GM21576 (cell line): ENCODE measurements at regions not wholly inside any gene's neighbourhood (a gene's known extent, or its start where the extent isn't known, plus 50 kb on each side); places are given as distances from the start of the nearest gene placed in this dataset.
"Not testable (repeated sequence)": the region's sequence is repeated elsewhere in the genome, so short reads cannot be mapped to it uniquely, and the experiment has no call there.

Experiments used
- ATAC-seq: cut with Tn5 transposase; IDR thresholded peaks from one replicate; pipeline ENCODE4 v1.9.1; 2021; ENCODE audit warnings: mild to moderate bottlenecking, moderate library complexity; ENCODE audit not compliant: unreplicated experiment

GRCh38 chr6:85772641-85773040, 130.0 kb upstream of the SYNCRIP start:
- no peak for ATAC-seq

GRCh38 chr6:85771925-85772430, 129.3 kb upstream of the SYNCRIP start:
- ATAC-seq = no peak

GRCh38 chr6:85771455-85771854, 128.8 kb upstream of the SYNCRIP start:
- no peak for ATAC-seq

GRCh38 chr6:85764844-85765243, 122.2 kb upstream of the SYNCRIP start:
- ATAC-seq = no peak

- ATAC-seq = no peak
These were observed 114.3 kb upstream of the SYNCRIP start for GRCh38 chr6:85756982-85757381.

- ATAC-seq = no peak
These were observed 112.2 kb upstream of the SYNCRIP start for GRCh38 chr6:85754894-85755293.

GRCh38 chr6:85752602-85753001, 109.9 kb upstream of the SYNCRIP start:
- ATAC-seq = no peak

GRCh38 chr6:85751374-85752055, 108.8 kb upstream of the SYNCRIP start:
- no peak for ATAC-seq

- not testable (repeated sequence) for ATAC-seq
These were observed 107.5 kb upstream of the SYNCRIP start for GRCh38 chr6:85750146-85750545.

- no peak for ATAC-seq
These were observed 106.5 kb upstream of the SYNCRIP start for GRCh38 chr6:85749236-85749635.

GRCh38 chr6:85747666-85748065, 105.0 kb upstream of the SYNCRIP start:
- no peak for ATAC-seq

GRCh38 chr6:85747093-85747492, 104.4 kb upstream of the SYNCRIP start:
- ATAC-seq = no peak

GRCh38 chr6:85744433-85744970, 101.8 kb upstream of the SYNCRIP start:
- no peak for ATAC-seq

GRCh38 chr6:85726206-85726605, 83.5 kb upstream of the SYNCRIP start:
- ATAC-seq = no peak

- ATAC-seq = no peak
These were observed 73.1 kb upstream of the SYNCRIP start for GRCh38 chr6:85715797-85716196.

GRCh38 chr6:85714893-85715530, 72.3 kb upstream of the SYNCRIP start:
- no peak for ATAC-seq

- ATAC-seq = no peak
These were observed 69.7 kb upstream of the SYNCRIP start for GRCh38 chr6:85712346-85712745.

- not testable (repeated sequence) for ATAC-seq
These were observed 64.9 kb upstream of the SYNCRIP start for GRCh38 chr6:85707515-85708145.

- ATAC-seq = no peak
These were observed 63.6 kb upstream of the SYNCRIP start for GRCh38 chr6:85706272-85706671.

- no peak for ATAC-seq
These were observed 62.5 kb upstream of the SYNCRIP start for GRCh38 chr6:85705220-85705619.

GRCh38 chr6:85703406-85703805, 60.7 kb upstream of the SYNCRIP start:
- ATAC-seq = no peak
